LNCAP (cell line): ENCODE measurements at regions not wholly inside any gene's neighbourhood (a gene's known extent, or its start where the extent isn't known, plus 50 kb on each side); places are given as distances from the start of the nearest gene placed in this dataset.

Experiments
- CTCF ChIP-seq: fragments of 450-650 bp; IDR thresholded peaks from 2 replicates; pipeline ENCODE4 v1.5.1; 2017; ENCODE audit warnings: mild to moderate bottlenecking

- no peak for TF ChIP-seq CTCF
Measured at GRCh38 chr22:49535126-49535525, 292.5 kb downstream of the BRD1 start.

GRCh38 chr22:49534386-49534785 is 293.3 kb downstream of the BRD1 start:
- TF ChIP-seq CTCF, result no peak

- TF ChIP-seq CTCF, result no peak
Measured at GRCh38 chr22:49533886-49534285, 293.8 kb downstream of the BRD1 start.

- no peak for TF ChIP-seq CTCF
Measured at GRCh38 chr22:49532869-49533802, 294.5 kb downstream of the BRD1 start.

GRCh38 chr22:49531368-49531791 is 296.3 kb downstream of the BRD1 start:
- no peak for TF ChIP-seq CTCF

GRCh38 chr22:49530671-49531367 is 296.9 kb downstream of the BRD1 start:
- no peak for TF ChIP-seq CTCF

- TF ChIP-seq CTCF, result no peak
Measured at GRCh38 chr22:49528420-49528720, 299.3 kb downstream of the BRD1 start.
